Left ventricle myocardium inferior (tissue), 1 donor: ENCODE measurements at regions not wholly inside any gene's neighbourhood (a gene's known extent, or its start where the extent isn't known, plus 50 kb on each side); places are given as distances from the start of the nearest gene placed in this dataset.

ENCODE experiments used
- DNase-seq: peaks from one replicate; pipeline ENCODE4 v3.0.0-alpha.2; 2020
- H3K27ac ChIP-seq: fragments of 200-600 bp; replicated peaks from 2 replicates; pipeline ENCODE4 v1.8.0; 2021
- H3K27me3 ChIP-seq: fragments of 200-600 bp; 2 replicates; pipeline ENCODE4 v1.8.0; 2021; ENCODE audit warnings: low read depth
- H3K36me3 ChIP-seq: fragments of 200-600 bp; 2 replicates; pipeline ENCODE4 v1.8.0; 2021
- H3K4me1 ChIP-seq: fragments of 200-600 bp; 2 replicates; pipeline ENCODE4 v1.8.0; 2021
- H3K4me3 ChIP-seq: fragments of 200-600 bp; 2 replicates; pipeline ENCODE4 v1.8.0; 2021; ENCODE audit warnings: mild to moderate bottlenecking, moderate library complexity
- H3K9me3 ChIP-seq: fragments of 200-600 bp; replicated peaks from 2 replicates; pipeline ENCODE4 v1.8.0; 2021
- intact Hi-C: fragments of 100-400 bp; cut with micrococcal nuclease; formaldehyde crosslinking; loops from one replicate; pipeline ENCODE4 v1.11.0; 2022
- TF ChIP-seq, protein P1 (sequence below): fragments of 200-600 bp; IDR thresholded peaks from 2 replicates; pipeline ENCODE4 v1.8.0; 2021; ENCODE audit warnings: antibody characterized with exemption, mild to moderate bottlenecking, borderline replicate concordance
- donor health status: DM: no; HTN: yes; CAD: no; lungs with severe emphysema.

- H3K9me3 ChIP-seq, result no peaks in the 10 kb centered on the region
- intact Hi-C loops, result no loop called here
- H3K27ac ChIP-seq, result no peak overlapping the region
- H3K27me3 ChIP-seq, result peaks cover 50% of the 10 kb centered on the region
- no peak overlapping the region for H3K4me3 ChIP-seq
- no peak for DNase-seq
- peaks cover 19% of the 10 kb centered on the region for H3K4me1 ChIP-seq
- TF ChIP-seq, protein P1, sequence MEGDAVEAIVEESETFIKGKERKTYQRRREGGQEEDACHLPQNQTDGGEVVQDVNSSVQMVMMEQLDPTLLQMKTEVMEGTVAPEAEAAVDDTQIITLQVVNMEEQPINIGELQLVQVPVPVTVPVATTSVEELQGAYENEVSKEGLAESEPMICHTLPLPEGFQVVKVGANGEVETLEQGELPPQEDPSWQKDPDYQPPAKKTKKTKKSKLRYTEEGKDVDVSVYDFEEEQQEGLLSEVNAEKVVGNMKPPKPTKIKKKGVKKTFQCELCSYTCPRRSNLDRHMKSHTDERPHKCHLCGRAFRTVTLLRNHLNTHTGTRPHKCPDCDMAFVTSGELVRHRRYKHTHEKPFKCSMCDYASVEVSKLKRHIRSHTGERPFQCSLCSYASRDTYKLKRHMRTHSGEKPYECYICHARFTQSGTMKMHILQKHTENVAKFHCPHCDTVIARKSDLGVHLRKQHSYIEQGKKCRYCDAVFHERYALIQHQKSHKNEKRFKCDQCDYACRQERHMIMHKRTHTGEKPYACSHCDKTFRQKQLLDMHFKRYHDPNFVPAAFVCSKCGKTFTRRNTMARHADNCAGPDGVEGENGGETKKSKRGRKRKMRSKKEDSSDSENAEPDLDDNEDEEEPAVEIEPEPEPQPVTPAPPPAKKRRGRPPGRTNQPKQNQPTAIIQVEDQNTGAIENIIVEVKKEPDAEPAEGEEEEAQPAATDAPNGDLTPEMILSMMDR, result no peak
- no peaks in the 10 kb centered on the region for H3K36me3 ChIP-seq
Measured at GRCh38 chr12:115755725-115756085, 521.8 kb downstream of the MED13L start.

- TF ChIP-seq, protein P1, result no peak
- Histone ChIP-seq H3K9me3 (no peaks in the 10 kb centered on the region), H3K4me3 (no peak overlapping the region), H3K27me3 (peaks cover 53% of the 10 kb centered on the region), H3K36me3 (no peaks in the 10 kb centered on the region), H3K4me1 (peaks cover 19% of the 10 kb centered on the region), H3K27ac (no peak overlapping the region)
- intact Hi-C loops, result no loop called here
- no peak for DNase-seq
Measured at GRCh38 chr12:115755061-115755724, 522.3 kb downstream of the MED13L start.

DNA sequence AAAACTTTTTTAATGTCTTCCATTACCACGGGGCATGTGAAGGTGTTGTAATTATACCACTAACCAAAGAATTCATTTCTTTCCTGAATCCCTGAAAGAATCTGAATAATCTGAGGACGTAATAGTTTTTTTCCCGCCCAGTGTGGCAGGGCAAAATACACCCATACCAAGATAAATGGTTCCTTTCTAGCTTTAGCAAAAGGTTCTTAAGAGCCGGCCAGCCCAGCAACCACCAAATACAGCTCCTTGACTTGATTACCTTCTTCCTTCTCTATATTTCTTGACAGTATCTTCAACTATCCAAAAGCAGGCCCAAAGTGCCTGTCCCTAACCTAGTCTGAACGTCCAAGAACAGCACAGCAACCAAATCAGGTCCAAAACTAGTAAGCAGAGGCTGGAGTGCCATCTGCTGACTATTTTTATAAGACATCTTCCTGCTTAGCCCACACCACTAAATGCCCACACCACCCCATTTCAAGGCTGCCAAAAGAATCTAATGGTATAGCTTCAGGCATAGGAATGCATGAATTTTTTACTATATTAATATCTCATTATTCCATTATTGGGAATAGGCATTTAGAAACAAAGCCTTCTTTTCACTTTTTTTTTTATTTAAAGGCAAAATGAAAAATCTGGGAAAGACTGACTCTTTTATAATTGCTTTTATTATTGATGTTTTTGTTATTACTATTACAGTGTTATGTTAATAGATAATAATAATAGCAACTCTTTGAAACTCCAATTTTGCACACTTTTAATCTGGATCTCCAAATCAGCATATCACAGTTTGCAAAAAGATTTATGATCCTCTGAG is 524.4 kb downstream of the MED13L start:
- Histone ChIP-seq H3K4me3 (no peak overlapping the region), H3K27me3 (peaks cover 56% of the 10 kb centered on the region), H3K9me3 (no peaks in the 10 kb centered on the region), H3K36me3 (no peaks in the 10 kb centered on the region), H3K4me1 (peaks cover 19% of the 10 kb centered on the region), H3K27ac (peak overlapping the region; percentile 42)
- intact Hi-C loops, result loop anchor here (5.0 kb wide), 1 partner anchor 1086 kb away; no protein-coding TSS in a partner anchor
- TF ChIP-seq, protein P1, result peak; percentile 81
- DNase-seq, result no peak

GRCh38 chr12:115752156-115752555 is 525.3 kb downstream of the MED13L start:
- H3K36me3 ChIP-seq, result no peaks in the 10 kb centered on the region
- TF ChIP-seq, protein P1, result no peak
- peaks cover 19% of the 10 kb centered on the region for H3K4me1 ChIP-seq
- H3K27ac ChIP-seq, result peak overlapping the region; percentile 21
- intact Hi-C loops, result loop anchor here (5.0 kb wide), 1 partner anchor 1085 kb away; no protein-coding TSS in a partner anchor
- H3K4me3 ChIP-seq, result no peak overlapping the region
- no peaks in the 10 kb centered on the region for H3K9me3 ChIP-seq
- no peak for DNase-seq
- H3K27me3 ChIP-seq, result peaks cover 52% of the 10 kb centered on the region

DNA sequence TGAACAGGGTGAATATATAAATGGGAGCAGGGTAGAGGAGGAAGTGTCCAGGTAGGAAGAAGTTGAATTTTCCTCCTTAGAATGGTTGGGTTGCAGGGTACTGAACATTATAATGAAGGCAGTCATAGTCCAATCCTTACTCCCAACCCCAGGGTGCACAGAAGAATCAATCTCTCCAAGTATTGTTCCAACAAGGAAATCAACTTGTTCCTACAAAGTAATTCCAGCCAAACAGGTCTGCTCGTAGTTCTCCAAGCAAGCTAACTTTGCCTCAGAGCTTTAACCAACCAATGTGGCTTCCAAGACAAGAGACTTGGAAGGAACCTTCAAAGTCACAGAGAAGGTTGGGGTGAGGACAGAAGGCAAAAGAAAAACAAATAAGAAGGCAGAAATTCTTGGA is 527.2 kb downstream of the MED13L start:
- no peak for DNase-seq
- no peaks in the 10 kb centered on the region for H3K36me3 ChIP-seq
- TF ChIP-seq, protein P1, result no peak
- H3K27me3 ChIP-seq, result peaks cover 50% of the 10 kb centered on the region
- H3K4me1 ChIP-seq, result peaks cover 19% of the 10 kb centered on the region
- H3K9me3 ChIP-seq, result no peaks in the 10 kb centered on the region
- no peak overlapping the region for H3K27ac ChIP-seq
- intact Hi-C loops, result loop anchor here (5.0 kb wide), 1 partner anchor 1083 kb away; no protein-coding TSS in a partner anchor
- H3K4me3 ChIP-seq, result no peak overlapping the region
